ENCODE measurements at regions not wholly inside any gene's neighbourhood (a gene's known extent, or its start where the extent isn't known, plus 50 kb on each side); places are given as distances from the start of the nearest gene placed in this dataset.

DNA sequence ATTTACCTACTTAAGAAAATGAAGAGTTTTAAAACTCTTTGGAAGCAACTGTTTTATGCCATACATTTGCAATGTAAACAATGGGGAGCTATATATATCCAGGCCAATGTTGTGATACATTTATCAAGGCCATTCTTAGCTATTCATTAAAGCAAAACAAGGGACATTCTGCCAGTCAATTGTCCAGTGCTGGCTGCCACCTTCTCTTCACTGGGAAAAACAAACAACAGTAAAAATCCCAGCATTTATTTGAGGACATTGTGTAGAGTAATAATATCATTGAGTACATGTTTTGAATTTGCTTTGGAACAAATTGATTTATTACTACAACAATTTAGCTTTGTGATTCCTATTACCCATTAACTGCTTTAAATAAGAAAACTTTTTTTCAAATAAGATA lies 1107.4 kb downstream of the DTWD2 start:
- Histone ChIP-seq H3K4me3 (no peak overlapping the region), H3K27ac (no peak overlapping the region), H3K4me1 (replicated peaks in 1 of 2) (no peaks in the 10 kb centered on the region)
- peak in 2 of 8 experiments; percentile 16 to 34 for ATAC-seq (replicated peaks in 6 of 8)
- in situ Hi-C loops (cut with MboI; ENCODE audit: low pct_unique_long_range_greater_than_20kb in 2 of 9, low sequenced_read_pairs in 9 of 9, unreplicated experiment in 9 of 9) = no loop called here

DNA sequence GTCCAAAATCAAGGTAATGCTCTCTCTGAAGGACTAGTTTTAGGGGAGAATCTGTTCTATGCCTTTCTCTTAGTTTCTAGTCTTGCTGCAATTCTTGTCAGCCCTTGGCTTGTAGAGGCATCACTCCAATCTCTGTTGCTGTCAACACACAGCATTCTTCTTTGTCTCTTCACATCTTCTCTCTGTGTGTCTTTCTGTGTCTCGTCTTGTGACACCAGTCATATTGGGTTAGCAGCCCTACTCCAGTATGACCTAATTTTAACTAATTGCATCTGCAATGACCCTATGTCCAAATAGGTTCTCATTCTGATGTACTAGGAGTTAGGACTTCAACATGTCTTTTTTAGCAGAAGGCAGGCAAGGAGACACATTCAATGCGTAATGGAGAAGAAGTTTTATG lies 1110.6 kb downstream of the DTWD2 start:
- in situ Hi-C loops (cut with MboI; ENCODE audit: low pct_unique_long_range_greater_than_20kb in 2 of 9, low sequenced_read_pairs in 9 of 9, unreplicated experiment in 9 of 9) = no loop called here
- Histone ChIP-seq H3K27ac (no peak overlapping the region), H3K4me3 (no peak overlapping the region), H3K4me1 (replicated peaks in 1 of 2) (no peaks in the 10 kb centered on the region)
- ATAC-seq (replicated peaks in 6 of 8) = no peak
- WGBS, 10 experiments = 11 to 100% (median 91%) methylated on average over 1 to 2 of the region's 2 CpGs; no CpG with 5 or more reads in 3 of the 10 experiments

DNA sequence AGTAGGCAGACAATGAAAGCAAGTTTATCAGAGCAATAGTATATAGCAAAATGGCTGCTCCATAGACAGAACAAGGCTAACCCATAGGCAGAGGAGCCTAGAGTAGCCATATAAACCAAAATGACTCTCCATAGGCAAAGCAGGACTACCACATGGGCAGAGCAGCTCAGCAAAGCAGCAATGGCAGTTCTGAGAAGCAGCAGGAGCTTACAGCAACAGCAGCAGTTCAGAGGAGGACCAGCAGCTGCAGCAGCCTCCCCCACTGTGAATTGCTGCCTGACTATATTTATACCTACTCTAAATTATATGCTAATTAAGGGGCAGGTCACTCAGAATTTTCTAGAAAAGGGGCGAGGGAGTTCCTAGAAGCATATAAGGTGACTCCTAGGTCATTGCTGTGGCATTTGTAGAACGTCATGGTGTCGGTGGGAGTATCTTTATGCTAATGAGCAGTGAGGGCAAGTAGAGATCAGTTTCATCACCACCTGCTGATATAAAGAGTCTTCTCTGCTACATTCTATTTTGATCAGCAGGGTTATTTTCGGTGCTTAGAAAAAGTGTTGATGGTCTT lies 1115.5 kb downstream of the DTWD2 start:
- H3K4me3 ChIP-seq = no peak overlapping the region
- H3K27ac ChIP-seq = no peak overlapping the region
- in situ Hi-C loops (cut with MboI; ENCODE audit: low pct_unique_long_range_greater_than_20kb in 2 of 9, low sequenced_read_pairs in 9 of 9, unreplicated experiment in 9 of 9) = no loop called here
- 0 to 100% (median 67%) methylated on average over 1 to 4 of the region's 4 CpGs; no CpG with 5 or more reads in 2 of the 10 experiments for WGBS, 10 experiments
- no peaks in the 10 kb centered on the region for H3K4me1 ChIP-seq (replicated peaks in 1 of 2)
- ATAC-seq (replicated peaks in 6 of 8) = peak in 1 of 8 experiments; percentile 26

DNA sequence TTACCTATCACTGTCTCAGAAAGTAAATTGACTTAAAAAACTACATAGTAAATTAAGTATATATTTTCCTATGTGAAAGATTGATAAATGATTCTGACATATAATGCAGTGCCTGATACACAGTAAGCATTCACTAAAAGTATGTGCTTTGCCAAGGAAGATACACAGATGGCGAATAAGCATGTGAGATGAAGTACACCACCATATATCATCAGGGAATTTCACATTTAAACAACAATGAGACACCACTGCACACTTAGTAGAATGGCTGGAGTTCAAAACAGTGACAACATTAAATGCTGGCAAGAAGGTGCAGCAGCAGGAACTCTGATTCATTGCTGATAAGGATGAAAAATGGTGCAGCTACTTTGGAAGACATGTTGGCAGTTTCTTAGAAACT lies 1118.8 kb downstream of the DTWD2 start:
- in situ Hi-C loops (cut with MboI; ENCODE audit: low pct_unique_long_range_greater_than_20kb in 2 of 9, low sequenced_read_pairs in 9 of 9, unreplicated experiment in 9 of 9) = no loop called here

DNA sequence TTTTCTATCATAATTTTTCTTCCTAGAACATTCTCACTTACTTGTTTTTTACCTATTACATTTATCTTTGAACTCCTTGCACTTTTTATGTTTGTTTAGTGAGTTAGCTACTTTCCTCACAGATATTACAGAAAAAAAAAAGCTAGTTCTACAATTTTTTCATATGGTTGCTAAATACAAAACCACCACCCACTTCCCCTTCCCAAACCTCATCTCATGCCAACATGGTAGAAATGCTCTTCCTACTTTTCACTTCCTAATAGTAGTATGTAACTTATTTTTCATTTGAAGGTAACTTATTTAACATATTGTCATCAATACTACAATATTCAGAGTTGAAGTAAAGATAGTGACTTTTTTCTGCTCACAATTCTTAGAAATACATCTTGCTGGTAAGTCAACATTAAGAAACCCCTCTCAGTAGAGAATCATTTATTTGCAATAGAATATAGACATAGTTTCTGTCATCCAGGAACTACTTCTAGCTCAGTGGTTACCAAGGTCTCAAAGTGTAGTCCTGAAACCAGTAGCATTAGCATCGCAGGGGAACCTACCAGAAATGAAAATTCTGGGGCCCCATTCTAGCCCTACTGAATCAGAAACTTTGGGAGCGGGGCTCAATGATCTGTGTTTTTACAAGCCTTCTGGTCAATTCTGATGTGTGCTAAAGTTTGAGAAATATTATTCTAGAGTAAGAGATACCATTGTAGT lies 1124.6 kb downstream of the DTWD2 start:
- Histone ChIP-seq H3K27ac (no peak overlapping the region), H3K4me1 (replicated peaks in 1 of 2) (no peaks in the 10 kb centered on the region), H3K4me3 (no peak overlapping the region)
- no peak for ATAC-seq (replicated peaks in 6 of 8)
- in situ Hi-C loops (cut with MboI; ENCODE audit: low pct_unique_long_range_greater_than_20kb in 2 of 9, low sequenced_read_pairs in 9 of 9, unreplicated experiment in 9 of 9) = no loop called here
- WGBS, 10 experiments = 21 to 100% (median 77%) methylated on average over 1 to 2 of the region's 2 CpGs; no CpG with 5 or more reads in 1 of the 10 experiments

More for the DNA sequence above, 1118.8 kb downstream of the DTWD2 start:
- Histone ChIP-seq H3K4me1 (replicated peaks in 1 of 2) (no peaks in the 10 kb centered on the region), H3K4me3 (no peak overlapping the region), H3K27ac (no peak overlapping the region)
- no peak for ATAC-seq (replicated peaks in 6 of 8)
- WGBS, 10 experiments = 0 to 100% (median 67%) methylated on average over 1 of the region's 1 CpG; no CpG with 5 or more reads in 5 of the 10 experiments

DNA sequence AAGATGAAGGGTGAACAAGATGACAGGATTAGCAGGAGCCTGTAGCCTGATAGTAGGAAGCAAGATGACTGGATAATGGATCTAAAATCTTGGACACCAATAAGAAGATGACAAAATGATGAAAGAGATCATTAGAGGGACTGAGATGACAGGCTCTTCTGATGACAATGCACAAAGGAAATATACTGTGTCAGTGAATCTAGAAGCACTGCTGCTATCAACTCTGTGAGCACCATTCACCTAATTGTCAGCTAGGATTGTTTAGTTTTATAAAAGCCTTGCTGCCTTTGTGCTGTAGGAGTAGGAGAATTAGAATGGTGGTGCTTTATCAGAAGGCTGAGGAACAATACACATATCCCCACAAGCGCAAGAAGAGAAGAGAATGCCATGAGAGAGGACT lies 1127.8 kb downstream of the DTWD2 start:
- Histone ChIP-seq H3K27ac (no peak overlapping the region), H3K4me3 (no peak overlapping the region), H3K4me1 (replicated peaks in 1 of 2) (no peaks in the 10 kb centered on the region)
- in situ Hi-C loops (cut with MboI; ENCODE audit: low pct_unique_long_range_greater_than_20kb in 2 of 9, low sequenced_read_pairs in 9 of 9, unreplicated experiment in 9 of 9) = no loop called here
- 17 to 100% (median 86%) methylated on average over 1 of the region's 1 CpG; no CpG with 5 or more reads in 3 of the 10 experiments for WGBS, 10 experiments
- ATAC-seq (replicated peaks in 6 of 8) = peak in 2 of 8 experiments; percentile 53 to 62

DNA sequence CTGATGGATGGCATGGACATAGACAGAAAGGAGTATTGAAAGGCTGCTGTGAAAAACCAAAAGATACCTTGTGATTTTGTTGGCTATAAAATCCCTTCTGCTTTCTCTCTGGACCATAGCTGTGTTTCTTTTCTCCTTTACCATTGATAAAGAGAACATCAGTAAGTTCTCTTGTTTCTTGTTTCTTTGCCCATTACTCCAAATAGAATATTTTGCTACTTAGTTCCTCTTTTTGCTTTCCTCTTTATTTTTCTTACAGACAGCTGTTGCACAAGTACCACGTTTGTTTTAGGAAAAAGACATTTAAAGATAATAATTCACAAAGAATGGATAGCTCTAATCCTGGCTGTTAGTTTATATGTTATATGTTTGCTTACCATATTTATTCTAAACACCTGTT lies 1129.2 kb downstream of the DTWD2 start:
- H3K27ac ChIP-seq = no peak overlapping the region
- WGBS, 10 experiments = 0 to 86% (median 64%) methylated on average over 1 of the region's 1 CpG; no CpG with 5 or more reads in 1 of the 10 experiments
- in situ Hi-C loops (cut with MboI; ENCODE audit: low pct_unique_long_range_greater_than_20kb in 2 of 9, low sequenced_read_pairs in 9 of 9, unreplicated experiment in 9 of 9) = no loop called here
- H3K4me1 ChIP-seq (replicated peaks in 1 of 2) = no peaks in the 10 kb centered on the region
- no peak for ATAC-seq (replicated peaks in 6 of 8)
- H3K4me3 ChIP-seq = no peak overlapping the region

DNA sequence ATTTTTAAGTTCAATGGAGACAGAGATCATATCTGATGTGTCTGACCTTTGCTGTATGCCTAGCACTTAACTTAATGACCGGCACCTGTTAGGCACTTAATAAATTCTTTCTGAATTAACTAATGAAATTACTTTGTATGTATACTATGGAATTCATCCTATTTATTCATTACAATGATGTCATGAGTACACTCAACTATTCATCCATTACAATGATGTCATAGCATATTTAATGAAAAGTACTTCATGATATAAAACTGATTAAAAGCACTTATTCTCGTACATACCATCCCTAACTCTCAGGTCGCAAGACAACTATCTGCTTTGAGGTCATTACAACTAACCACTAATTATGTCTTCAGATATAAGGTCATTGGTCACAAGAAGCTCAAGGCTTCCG lies 1131.6 kb downstream of the DTWD2 start:
- Histone ChIP-seq H3K4me3 (no peak overlapping the region), H3K27ac (no peak overlapping the region), H3K4me1 (replicated peaks in 1 of 2) (no peaks in the 10 kb centered on the region)
- 38 to 100% (median 86%) methylated on average over 1 to 4 of the region's 4 CpGs for WGBS, 10 experiments
- ATAC-seq (replicated peaks in 6 of 8) = peak in 3 of 8 experiments; percentile 57 to 82 (median 79)
- in situ Hi-C loops (cut with MboI; ENCODE audit: low pct_unique_long_range_greater_than_20kb in 2 of 9, low sequenced_read_pairs in 9 of 9, unreplicated experiment in 9 of 9) = no loop called here

DNA sequence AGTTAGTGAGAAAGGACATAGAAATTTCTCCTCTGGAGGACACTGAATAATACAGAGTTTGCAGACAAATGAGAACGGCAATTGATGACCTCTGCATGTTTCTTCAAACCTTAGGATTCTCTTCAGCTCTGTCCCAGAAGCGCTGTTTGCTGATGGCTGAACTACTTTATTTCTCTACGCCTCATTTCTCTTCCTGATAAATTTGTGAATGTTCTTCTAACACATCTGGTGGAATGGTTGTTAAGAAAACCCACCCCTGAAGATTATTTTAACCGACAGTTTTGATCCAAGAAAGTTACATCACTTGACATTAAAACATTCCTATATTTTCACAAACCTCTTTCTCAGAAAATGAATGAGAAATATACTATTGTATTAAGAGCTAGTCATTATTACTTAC lies 1150.6 kb downstream of the DTWD2 start:
- H3K4me1 ChIP-seq (replicated peaks in 1 of 2) = no peaks in the 10 kb centered on the region
- 9 to 93% (median 78%) methylated on average over 1 to 4 of the region's 4 CpGs for WGBS, 10 experiments
- no peak overlapping the region for H3K27ac ChIP-seq
- no peak for ATAC-seq (replicated peaks in 6 of 8)
- no peak overlapping the region for H3K4me3 ChIP-seq
- in situ Hi-C loops (cut with MboI; ENCODE audit: low pct_unique_long_range_greater_than_20kb in 2 of 9, low sequenced_read_pairs in 9 of 9, unreplicated experiment in 9 of 9) = no loop called here

DNA sequence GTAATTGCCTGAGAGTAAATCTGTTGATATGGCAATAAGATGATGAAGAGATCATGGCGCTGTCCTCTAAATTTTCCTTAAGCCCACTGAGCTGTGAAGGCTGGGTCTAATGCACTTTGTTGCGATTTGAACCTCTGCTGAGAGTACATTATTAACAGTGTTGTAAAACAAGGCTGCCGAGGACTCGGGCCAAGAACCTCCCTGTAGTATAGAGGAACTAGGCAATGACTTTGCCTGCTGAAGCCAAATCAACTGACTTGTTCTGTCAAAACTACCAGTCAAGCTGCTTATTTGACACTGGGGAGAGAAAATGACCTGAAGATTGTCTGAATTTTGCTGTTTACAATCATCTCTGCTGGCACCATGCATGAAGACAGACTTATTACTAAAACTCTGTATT lies 1154.7 kb downstream of the DTWD2 start:
- H3K27ac ChIP-seq = no peak overlapping the region
- ATAC-seq (replicated peaks in 6 of 8) = no peak
- H3K4me3 ChIP-seq = no peak overlapping the region
- H3K4me1 ChIP-seq (replicated peaks in 1 of 2) = no peaks in the 10 kb centered on the region
- 40 to 100% (median 90%) methylated on average over 1 to 4 of the region's 4 CpGs; no CpG with 5 or more reads in 1 of the 10 experiments for WGBS, 10 experiments
- in situ Hi-C loops (cut with MboI; ENCODE audit: low pct_unique_long_range_greater_than_20kb in 2 of 9, low sequenced_read_pairs in 9 of 9, unreplicated experiment in 9 of 9) = no loop called here

DNA sequence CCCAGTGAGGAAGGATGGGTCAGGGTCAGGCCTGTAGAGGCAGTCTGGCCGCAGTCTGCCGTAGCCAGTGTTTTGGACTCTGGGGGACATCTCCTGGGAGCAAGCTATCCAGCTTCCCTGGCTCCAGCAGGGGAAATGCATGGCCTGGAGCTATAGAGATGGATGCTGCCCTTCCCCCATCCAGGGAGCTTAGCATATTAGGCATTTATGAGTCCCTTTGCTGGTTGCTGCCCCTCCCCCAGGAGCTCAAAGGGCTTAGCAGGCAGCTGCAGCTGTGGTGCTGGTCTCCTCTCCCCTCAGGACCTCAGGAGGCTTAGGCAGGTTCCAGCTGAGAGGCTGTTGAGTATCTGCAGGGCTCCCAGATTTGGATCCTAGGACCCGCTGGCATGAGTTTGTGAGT lies 1158.7 kb downstream of the DTWD2 start:
- Histone ChIP-seq H3K4me3 (no peak overlapping the region), H3K4me1 (replicated peaks in 1 of 2) (no peaks in the 10 kb centered on the region), H3K27ac (no peak overlapping the region)
- peak in 1 of 8 experiments; percentile 66 for ATAC-seq (replicated peaks in 6 of 8)
- in situ Hi-C loops (cut with MboI; ENCODE audit: low pct_unique_long_range_greater_than_20kb in 2 of 9, low sequenced_read_pairs in 9 of 9, unreplicated experiment in 9 of 9) = no loop called here
- WGBS, 10 experiments = 93 to 100% methylated on average over 2 of the region's 3 CpGs; no CpG with 5 or more reads in 8 of the 10 experiments

DNA sequence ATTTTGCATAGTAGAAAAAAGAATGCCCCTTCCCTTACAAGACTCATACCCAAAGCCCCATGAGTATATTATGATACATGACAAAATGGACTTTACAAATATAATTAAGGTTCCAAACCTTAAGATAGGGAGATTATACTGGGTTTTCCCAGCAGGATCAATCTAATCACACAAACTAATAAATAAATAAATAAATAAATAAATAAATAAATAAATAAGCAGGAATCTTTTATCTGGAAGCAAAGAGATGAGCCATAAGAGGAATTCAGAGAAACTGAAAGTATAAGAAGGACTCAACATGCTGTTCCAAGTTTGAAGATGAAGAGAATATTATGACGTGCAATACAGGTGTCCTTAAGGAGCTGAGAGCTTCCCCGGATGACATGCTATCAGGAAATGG lies 1174.5 kb downstream of the DTWD2 start:
- no peaks in the 10 kb centered on the region for H3K4me1 ChIP-seq (replicated peaks in 1 of 2)
- no peak for ATAC-seq (replicated peaks in 6 of 8)
- H3K27ac ChIP-seq = no peak overlapping the region
- WGBS, 10 experiments = 38 to 100% (median 83%) methylated on average over 1 to 2 of the region's 2 CpGs; no CpG with 5 or more reads in 3 of the 10 experiments
- no peak overlapping the region for H3K4me3 ChIP-seq
- in situ Hi-C loops (cut with MboI; ENCODE audit: low pct_unique_long_range_greater_than_20kb in 2 of 9, low sequenced_read_pairs in 9 of 9, unreplicated experiment in 9 of 9) = no loop called here

DNA sequence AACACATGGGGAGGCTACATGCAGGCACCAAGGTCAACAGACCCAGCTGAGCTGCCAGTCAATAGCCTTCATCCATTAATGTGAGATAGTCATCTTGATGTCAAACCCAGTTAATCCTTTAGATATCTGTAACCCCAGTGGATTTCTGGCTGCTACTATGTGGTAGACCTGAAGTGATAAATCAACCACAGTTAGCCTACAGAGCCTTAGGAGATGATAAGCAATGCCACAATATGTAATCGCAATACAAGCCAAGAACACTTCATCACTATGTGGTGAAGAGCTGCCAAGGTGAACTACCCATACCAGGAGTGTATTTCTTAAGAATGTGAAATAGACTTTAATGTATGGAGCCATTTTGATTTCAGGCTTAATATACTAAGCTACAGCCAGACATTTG lies 1175.5 kb downstream of the DTWD2 start:
- Histone ChIP-seq H3K4me3 (no peak overlapping the region), H3K27ac (no peak overlapping the region), H3K4me1 (replicated peaks in 1 of 2) (no peaks in the 10 kb centered on the region)
- no peak for ATAC-seq (replicated peaks in 6 of 8)
- WGBS, 10 experiments = 67 to 100% (median 88%) methylated on average over 1 of the region's 1 CpG; no CpG with 5 or more reads in 5 of the 10 experiments
- in situ Hi-C loops (cut with MboI; ENCODE audit: low pct_unique_long_range_greater_than_20kb in 2 of 9, low sequenced_read_pairs in 9 of 9, unreplicated experiment in 9 of 9) = no loop called here

DNA sequence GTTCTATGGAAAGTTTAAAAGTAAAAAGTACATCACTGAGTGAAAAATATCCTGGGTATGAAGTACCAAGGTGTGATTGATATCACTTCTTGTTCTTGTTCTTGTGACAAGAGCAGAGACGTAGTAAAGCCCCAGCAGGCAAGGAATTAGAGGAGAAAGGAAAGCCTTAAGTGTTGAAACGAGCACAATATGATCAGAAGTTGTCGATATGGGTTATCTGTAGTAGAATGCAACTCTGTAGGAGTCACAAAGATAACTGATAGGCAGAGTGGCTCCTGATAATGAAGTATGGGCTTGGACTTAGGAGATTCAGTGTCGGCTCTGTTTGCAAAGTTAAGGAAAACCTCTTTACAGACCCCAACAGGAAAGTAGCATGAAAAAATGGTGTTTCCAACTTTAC lies 1179.1 kb downstream of the DTWD2 start:
- in situ Hi-C loops (cut with MboI; ENCODE audit: low pct_unique_long_range_greater_than_20kb in 2 of 9, low sequenced_read_pairs in 9 of 9, unreplicated experiment in 9 of 9) = no loop called here
- Histone ChIP-seq H3K4me3 (no peak overlapping the region), H3K27ac (no peak overlapping the region), H3K4me1 (replicated peaks in 1 of 2) (no peaks in the 10 kb centered on the region)
- WGBS, 10 experiments = 0 to 100% (median 76%) methylated on average over 1 to 4 of the region's 4 CpGs; no CpG with 5 or more reads in 1 of the 10 experiments
- no peak for ATAC-seq (replicated peaks in 6 of 8)

Data from motor neuron (in vitro differentiated cells).